Astrocyte (in vitro differentiated cells and primary cell): ENCODE measurements at regions not wholly inside any gene's neighbourhood (a gene's known extent, or its start where the extent isn't known, plus 50 kb on each side); places are given as distances from the start of the nearest gene placed in this dataset.

Experiments used
- EZH2 ChIP-seq: IDR thresholded peaks from 2 replicates; pipeline ENCODE4 v1.6.1; 2012; ENCODE audit warnings: mild to moderate bottlenecking, low read length, inconsistent platforms; ENCODE audit not compliant: insufficient read depth
- TF ChIP-seq, protein P1 (sequence below): IDR thresholded peaks from 2 replicates; pipeline ENCODE4 v1.5.1; 2011; ENCODE audit warnings: low read depth, mild to moderate bottlenecking, inconsistent platforms, low read length, moderate library complexity; ENCODE audit not compliant: insufficient read depth

- TF ChIP-seq, protein P1, sequence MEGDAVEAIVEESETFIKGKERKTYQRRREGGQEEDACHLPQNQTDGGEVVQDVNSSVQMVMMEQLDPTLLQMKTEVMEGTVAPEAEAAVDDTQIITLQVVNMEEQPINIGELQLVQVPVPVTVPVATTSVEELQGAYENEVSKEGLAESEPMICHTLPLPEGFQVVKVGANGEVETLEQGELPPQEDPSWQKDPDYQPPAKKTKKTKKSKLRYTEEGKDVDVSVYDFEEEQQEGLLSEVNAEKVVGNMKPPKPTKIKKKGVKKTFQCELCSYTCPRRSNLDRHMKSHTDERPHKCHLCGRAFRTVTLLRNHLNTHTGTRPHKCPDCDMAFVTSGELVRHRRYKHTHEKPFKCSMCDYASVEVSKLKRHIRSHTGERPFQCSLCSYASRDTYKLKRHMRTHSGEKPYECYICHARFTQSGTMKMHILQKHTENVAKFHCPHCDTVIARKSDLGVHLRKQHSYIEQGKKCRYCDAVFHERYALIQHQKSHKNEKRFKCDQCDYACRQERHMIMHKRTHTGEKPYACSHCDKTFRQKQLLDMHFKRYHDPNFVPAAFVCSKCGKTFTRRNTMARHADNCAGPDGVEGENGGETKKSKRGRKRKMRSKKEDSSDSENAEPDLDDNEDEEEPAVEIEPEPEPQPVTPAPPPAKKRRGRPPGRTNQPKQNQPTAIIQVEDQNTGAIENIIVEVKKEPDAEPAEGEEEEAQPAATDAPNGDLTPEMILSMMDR, result no peak
- TF ChIP-seq EZH2, result no peak
Measured at GRCh38 chr4:11565899-11566298, 137.2 kb upstream of the HS3ST1 start.
